ENCODE measurements at regions not wholly inside any gene's neighbourhood (a gene's known extent, or its start where the extent isn't known, plus 50 kb on each side); places are given as distances from the start of the nearest gene placed in this dataset.

DNA sequence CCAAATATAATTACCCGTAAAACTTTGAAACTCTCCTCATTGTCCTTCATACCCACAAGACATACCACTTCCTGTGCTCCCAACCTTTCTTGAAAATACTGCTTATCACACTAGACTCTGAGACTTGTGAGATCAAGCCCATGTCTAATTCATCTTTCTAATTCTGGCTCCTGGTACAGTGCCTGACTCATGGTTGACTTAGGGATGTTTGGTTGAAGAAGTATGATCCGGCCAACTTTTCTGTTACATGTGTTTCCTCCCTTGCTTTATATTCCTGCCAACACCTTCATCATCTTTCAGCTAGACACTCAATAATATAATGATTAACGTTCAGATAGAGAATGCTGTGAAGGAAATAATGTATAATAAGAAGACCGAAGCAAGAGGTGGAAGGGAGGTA is 58.2 kb downstream of the MEX3B start:
- no peak for DNase-seq

DNA sequence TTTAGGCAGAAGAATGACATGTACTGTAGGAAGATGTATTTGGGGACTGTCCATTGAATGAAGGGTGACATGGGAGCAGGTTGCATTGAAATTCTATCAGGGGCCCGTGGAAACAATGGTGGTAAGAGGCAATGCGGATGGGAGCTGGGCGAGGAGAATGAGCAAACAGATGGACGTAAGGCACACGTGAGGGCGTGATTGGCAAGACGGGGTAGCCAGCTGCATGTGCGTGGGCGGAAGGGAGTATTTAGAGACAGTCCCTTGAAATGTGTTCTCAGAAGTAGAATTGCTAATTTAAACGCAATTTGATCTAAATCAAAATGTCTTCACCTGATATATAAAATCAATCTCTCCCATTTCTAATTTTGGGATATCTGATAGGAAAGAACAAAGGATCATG is 62.3 kb downstream of the MEX3B start:
- DNase-seq: no peak

DNA sequence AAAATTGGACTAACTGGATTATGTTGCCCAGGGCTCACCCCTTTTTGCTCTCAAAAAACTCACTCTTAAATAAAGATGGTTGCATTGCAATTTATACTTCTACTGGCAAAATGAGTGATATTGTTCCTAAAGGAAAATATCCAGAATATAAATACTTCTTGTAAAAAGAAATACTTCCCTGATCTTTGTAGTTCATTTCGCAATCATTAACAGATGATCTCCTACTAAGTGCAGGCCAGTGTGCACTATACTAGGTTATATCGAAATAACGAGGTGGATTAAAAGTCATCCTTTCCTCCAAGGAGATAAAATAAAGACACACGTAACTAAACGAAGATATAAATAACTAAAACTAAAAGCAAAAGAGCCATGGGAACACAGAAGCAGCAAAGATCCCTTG is 63.0 kb downstream of the MEX3B start:
- no peak for DNase-seq

DNA sequence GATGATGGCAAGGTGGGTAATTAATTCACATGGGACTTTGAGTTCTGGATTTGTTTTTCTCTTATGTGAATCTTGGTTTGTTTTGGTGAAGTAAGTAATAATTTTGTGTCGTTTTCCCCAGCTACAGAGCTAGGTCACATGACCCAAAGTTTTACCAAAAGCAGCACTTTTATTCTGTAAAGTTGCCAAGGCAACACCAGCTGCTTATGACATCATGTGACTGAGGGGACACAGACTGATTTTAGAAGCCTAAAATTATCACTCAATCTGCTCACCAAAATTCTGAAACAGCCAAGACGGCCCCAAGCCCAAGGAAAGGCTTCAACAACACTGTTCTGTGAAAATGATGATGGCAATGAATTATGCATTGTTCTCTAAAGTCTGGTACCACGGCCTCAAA is 63.9 kb downstream of the MEX3B start:
- DNase-seq: no peak

DNA sequence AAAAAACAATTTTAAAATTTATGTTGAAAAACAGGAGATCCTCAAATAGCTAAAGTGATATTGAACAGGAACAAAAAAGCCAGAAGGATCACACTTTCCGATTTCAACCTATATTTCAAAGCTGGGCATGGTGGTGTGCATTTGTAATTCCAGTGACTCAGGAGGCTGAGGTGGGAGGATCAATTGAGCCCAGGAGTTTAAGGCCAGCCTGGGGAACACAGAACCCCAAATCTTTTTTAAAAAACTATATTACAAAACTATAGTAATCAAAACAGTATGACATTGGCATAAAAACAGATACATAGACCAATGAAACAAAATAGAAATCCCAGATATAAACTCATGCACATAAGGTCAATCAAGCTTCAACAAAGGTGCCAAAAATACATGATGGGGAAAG is 68.4 kb downstream of the MEX3B start:
- no peak for DNase-seq

DNA sequence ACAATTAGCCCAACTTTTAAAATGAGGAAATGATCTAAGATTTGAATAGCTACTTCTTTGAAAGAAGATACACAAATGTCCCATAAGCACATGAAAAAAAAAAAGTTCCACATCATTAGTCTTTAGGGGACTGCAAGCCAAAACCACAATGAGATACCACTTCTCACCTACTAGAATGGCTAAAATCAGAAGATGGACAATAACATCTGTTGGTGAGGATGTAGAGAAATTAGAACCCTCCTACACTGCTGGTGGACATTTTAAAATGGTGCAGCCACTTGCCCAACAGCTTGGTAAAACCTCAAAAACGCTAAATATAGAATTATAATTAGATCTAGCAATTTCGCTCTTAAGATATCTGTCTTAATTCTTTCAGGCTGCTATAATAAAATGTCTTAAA is 77.1 kb downstream of the MEX3B start:
- DNase-seq: no peak

DNA sequence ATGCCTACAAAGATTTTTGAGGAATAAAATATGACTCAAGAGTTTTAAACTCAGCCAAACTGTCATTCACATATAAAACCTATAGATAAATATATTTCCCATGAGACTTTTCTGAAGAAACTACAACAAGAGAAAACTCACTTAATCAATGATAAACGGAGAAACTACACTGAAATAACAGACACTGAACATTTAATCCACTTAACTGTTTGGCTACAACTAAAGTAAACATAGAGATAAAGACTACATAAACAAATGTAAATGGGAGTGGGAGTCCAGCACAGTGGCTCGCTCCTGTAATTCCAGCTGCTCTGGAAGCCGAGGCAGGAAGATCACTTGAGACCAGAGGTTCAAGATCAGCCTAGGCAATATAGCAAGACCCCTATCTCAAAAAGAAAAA is 79.2 kb downstream of the MEX3B start:
- DNase-seq: no peak

DNA sequence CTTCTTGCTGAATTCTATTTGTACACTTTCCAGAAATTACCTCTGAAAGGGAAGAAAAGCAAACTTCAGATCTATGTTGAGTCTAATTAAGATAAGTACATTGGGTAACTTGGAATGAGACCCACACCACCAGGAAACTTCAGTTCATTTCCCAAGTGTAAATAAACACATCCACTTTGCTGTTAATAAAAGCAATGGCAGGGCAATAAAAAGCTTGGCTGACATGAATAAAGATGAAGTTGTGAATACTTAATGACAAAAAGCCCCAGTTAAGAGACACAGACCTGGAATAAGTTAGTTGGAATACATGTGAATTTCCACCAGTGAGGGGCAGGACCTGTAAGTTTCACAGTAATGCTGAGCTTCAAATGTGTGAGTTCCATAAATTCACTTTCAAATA is 83.3 kb downstream of the MEX3B start:
- no peak for DNase-seq

DNA sequence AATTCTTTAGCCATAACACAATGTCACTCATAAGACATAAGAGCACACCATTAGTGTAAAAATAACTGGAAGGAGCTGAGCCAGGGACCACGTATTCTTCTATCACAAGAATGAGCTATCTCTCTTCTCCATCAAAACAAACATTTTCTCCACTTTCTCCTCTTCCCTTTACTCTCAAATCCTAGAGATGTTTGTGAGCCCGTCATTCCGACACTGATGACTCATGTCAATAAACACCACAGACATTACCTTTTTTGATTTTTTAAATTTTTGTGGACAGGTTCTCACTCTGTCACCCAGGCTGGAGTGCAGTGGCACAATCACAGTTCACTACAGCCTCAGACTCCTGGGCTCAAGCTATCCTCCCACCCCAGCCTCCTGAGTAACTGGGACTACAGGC is 86.6 kb downstream of the MEX3B start:
- DNase-seq: no peak

DNA sequence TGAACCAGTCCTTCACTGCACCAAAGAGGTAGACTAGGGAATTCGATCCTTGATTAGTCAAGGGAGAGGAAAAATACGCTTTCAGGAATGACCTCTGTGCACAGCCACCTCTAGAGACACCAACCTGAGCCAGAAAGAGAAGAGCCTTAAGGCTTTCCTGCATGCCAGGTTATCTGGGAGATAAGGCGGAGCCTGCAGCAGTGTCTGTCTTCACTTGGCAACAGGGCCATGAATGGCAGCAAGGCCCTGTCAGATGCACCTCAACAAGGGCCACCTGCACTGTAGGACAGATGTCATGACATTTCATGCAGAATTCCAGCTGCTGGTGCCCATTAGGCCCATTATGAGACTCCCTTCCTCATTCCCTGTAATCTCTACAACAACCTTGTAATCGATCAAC is 88.1 kb downstream of the MEX3B start:
- DNase-seq: no peak

DNA sequence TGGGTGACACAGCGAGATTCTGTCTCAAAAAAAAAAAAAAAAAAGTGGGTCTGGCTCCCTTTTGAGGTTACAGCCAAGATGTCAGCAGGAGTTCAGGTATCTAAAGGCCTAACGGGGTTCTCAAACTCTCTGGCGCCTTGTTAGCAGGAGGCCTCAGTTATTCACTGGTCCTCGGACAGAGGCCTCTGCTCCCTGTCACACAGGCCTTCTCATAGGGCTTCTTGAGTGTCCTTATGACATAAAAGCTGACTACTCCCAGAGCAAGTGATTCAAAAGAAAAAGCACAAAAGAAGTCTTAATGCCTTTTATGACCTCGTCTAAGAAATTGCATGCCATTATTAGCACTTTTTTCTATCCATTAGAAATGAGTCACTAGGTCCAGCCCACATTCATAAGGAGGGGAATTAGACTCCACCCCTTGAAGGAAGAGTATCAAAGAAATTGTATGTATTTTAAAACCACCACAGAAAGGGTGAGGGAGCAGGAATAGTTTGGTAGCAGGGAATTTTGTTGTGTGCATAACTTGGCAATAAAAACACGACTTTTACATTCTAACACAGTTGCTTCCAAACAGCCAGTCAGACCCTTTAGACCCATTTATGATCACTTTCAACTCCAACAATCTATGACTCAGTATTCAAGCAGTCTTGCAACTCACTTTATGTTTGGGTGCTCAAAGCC is 90.3 kb downstream of the MEX3B start:
- DNase-seq: no peak

DNA sequence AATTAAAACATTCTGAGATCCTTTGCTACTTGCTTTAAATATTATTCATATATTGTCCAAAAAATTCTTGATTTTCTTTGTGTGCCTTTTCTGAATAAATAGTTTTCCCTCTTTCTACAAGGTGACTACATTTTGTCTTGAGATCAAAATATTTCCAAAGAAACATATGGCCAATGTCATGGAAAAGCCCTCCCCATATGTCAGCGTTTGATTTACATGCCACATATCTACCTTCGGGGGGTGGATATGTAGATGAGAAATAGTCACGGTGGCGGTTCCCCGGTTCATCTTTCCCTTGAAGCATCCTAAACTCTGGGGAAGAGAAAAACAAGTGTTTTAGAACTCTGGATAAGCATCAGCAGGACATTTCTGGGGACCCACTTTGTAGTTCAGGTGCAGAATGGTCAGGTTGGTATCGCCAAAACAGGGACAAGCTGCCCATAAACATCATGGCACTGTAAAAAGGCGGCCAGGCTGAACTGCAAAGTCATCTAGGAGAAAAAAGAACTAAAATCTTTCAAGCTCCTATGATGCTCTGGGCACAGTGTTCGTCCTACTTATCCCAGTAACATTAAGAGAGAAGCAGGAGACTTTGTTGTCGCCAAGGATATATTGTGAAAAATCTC is 91.5 kb downstream of the MEX3B start:
- DNase-seq: no peak

DNA sequence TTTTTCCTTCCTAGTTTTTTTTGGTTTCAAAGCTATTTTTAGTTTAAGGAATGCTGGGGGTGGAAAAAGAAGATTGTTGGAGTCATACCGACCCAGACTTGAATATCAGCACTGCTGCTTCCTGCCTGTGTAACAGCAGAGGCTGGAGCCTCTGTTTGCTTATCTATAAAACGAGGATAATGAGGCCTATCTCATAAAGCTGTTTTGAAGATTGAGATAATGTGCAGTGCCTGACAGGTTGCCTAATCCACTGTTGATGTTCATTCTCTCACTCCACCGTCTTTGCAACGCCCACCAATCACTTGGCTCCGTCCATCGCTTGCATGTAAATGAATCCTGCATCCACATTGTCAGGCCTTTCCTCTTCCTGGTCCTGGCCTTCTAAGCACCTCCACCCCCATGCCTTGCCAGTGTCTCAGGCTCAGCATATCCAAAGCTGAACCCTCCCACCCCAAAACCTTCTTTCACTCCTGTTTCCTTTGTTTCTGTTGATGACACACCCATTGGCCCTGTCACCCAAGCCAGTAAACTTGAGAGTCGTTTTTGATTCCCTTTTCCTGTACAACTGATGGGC is 94.9 kb downstream of the MEX3B start:
- DNase-seq: no peak

DNA sequence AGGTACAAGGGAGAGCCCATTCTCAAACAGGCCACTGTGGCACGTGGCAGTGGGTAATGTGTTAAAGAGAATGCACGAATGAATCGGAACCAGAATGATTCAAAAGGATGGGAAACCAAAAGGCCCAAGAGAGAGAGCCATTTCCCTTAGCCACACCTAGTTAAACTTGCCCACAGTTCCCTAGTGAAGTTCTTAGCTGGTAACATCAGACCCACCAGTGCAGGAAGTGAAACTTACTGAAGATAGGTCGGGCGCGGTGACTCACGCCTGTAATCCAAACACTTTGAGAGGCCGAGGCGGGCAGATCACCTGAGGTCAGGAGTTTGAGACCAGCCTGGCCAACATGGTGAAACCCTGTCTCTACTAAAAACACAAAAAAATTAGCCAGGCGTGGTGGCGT is 97.1 kb downstream of the MEX3B start:
- no peak for DNase-seq

DNA sequence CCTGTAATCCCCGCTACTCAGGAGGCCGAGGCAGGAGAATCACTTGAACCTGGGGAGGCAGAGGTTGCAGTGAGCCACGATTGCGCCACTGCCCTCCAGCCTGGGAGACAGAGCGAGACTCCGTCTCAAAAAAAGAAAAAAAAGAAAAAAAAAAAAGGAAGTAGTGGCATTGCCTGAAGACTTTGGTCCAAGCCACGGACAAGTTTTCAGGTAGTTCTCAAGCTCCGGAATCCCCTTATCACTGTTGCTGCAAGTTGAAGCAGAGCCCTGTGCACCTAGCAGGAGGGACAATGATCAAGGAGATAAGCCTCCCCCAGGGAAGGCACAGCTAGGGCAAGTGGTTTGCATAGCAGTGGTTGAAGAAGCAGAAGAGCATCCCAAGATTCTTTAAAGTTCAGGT is 97.6 kb downstream of the MEX3B start:
- no peak for DNase-seq

DNA sequence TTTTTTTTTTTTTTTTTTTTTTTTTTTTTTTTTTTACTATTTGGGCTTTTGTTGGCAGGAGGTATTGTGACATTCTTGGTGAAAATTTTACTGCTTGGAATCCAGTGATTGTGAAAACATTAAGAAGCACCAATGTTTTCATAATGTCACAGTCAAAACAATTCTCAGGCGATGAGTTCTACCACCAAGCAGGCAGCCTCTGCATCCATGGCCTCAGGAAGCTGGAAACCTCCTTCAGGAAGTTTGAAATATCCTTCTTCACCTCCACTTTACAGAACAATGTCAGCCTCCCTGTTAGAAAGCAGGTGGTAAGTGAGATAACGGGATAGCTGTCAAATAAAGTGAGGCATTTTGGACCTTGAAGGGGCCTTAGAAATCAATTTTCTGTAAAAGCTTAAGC is 98.3 kb downstream of the MEX3B start:
- DNase-seq: no peak

DNA sequence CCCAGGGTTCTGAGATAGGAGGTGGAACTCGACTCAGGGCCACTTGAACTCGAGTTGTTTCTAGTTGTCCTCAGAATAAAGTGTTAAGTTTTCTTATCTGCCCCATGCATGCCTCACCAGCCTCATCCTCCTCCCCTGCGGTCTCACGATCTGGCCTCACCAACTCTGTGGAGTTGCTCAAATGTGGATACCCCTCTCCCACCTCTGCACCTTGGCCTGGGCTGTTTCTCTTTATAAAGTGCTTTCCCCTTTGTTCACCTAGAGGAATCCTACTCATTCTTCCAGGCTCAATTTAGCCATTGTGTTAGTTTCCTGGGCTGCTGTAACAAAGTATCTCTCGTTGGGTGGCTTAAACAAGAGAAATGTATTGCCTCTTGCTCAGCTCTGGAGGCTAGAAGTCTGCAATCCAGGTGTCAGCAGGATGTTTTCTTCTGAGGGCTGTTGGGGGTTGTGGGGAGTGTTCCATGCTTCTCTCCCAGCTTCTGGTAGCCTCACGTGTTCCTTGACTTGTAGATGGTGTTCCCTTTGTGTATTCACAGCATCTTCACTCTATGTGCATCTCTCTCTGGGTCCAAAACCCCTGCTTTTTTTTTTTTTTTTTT is 100.7 kb downstream of the MEX3B start:
- DNase-seq: no peak

DNA sequence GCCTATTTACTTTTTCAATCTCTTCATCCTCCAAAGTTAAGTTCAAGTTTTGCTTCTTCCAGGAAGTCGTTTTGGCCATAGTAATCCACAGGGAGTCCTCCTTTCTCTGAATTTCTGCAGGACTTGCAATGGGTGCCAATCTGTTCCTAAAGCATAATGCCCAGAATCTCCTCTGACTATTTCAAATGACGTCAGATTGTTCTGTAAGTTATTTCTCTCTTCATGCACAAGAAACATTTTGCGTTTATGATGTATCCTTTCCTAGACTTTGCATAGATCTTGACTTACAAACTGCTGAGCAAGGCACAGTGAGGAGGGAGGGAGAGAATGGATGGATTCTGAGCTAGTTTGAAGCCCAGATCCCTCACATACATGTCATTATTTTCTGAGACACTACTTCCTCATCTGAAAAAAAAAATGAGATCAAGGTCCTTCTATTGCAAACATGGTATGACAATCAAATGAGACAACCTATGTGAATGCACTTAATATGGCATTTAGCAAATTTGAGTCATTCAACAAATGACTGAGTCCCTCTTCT is 103.1 kb downstream of the MEX3B start:
- no peak for DNase-seq

DNA sequence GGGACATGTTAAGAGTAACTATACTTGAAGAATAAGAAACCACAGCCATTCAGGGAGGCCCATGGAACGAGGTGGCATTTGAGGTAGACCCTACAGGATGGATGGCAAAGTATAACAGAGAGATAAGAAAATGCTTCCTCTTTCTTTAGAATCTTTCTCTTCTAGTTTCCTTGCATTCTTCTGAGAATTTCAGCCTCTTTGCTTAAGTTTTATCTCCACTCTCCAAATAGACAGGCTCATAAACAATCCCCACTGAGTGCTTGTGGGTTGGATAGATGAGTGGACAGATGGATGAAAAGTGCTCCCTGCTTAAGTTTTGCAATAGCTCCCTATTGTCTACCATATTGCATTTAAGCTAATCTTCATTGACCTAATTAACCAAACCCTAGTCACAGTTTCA is 103.7 kb downstream of the MEX3B start:
- no peak for DNase-seq

DNA sequence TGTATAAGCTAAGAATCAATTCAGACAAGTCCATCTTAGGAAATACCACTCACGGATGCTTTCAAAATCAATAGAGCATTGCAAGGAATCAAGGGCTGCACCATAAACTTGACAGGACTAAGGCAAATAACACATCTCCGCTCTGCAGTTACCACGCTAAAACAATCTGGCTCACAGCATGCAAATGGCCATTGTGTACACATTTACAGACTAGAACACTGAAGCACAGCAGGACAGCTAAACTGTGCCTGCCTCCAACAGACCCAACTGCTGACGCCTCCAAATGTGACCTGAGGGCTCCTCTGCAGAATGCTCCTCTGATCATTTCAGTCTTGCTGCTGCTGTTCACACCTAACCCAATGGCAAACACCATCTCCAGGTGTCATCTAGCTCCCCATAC is 104.3 kb downstream of the MEX3B start:
- DNase-seq: no peak

DNA sequence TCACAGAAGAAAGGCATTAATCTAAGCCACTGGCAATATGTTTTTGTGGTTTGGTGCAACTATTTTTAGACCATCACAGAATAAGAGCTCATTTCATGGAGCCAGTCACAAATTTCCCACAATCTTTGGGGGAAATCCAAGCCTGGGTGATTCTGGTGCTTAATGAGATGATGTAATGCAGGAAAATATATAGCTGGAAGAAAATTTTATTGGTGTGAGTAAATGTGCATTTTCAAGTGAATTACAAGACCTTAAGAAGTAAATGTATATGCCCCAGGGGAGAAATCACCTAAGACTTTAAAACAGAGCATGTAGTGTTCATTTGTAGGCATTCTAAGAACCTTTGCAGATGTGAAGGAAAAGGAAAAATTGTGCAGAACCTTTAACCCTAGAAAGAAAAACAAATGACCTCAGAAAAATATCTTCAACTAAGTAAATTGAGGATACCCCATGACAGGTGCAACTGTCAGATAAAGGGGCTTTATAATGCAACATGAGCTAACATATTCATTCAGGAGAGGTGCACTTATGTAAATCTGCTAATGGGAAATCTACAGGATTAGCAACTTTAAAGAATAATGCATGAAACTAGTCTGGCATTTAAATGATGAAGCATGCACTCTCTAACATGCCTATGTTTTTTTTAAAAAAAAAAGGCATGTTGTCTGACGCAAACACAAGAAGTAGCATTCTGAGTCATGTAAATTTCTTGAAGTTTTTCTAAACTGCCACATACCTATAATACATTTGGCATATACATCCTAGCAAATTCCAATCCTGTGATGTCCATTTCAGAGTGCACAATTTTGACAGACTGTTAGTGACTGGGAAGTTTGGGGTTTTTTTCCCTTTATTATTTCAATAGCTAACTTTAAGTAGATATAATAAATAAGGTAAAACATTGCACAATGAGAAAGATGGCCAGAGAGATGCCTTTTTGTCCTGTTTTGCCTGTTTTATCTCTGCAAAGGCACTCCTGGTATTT is 105.1 kb downstream of the MEX3B start:
- DNase-seq: no peak

DNA sequence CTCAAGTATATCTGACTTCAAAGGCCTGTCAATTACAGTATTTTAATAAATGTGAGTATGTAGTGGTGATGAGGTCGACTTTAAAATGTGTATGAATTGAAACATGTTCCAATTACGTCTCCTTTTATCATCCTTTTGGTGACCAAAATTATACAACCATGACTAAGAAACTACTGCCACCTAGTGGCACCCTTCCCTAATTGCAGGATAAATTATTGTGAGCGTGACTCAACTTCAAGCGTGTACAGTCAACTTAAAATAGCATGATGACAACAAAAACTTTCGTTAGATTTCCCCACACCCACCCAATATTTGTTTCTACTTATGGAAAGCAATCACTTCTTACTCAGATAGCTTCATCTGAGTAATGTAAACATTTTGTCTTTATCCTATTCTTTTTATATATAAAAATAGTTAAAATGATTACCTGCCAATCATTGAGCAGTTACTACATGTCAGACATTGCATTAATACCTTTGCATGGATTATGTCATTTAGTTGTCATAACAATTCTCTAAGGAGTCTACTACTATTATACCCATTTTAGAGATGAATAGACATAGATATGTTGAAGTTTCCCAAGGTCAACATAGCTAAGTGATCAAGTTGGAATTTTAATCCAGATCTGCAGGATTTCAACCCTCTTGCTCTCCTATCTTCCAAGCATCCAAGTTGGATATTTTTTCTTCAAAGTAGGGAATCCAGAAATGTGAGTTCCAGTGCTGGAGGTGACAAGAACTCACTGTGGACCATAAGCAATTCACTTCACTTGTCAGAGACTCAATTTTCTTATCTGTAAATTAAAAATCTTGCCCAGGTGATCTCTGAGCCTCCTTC is 106.0 kb downstream of the MEX3B start:
- DNase-seq: peak; percentile 50
